H1 (cell line): ENCODE measurements at regions not wholly inside any gene's neighbourhood (a gene's known extent, or its start where the extent isn't known, plus 50 kb on each side); places are given as distances from the start of the nearest gene placed in this dataset.

Experiments
- CTCF ChIA-PET: fragments of 300-600 bp; sonication (Branson Sonifier 250); formaldehyde crosslinking; loops from one replicate; lab custom pipeline; 2021; ENCODE audit not compliant: partially characterized antibody; lab: Charles Lee
- POLR2A ChIA-PET: fragments of 300-600 bp; sonication (Branson Sonifier 250); formaldehyde crosslinking; loops from one replicate; lab custom pipeline; 2021; ENCODE audit warnings: inconsistent platforms; ENCODE audit not compliant: partially characterized antibody; lab: Charles Lee
- DNase-seq, 2 experiments: peaks; one replicate each; pipeline versions ENCODE4 v3.0.0 to v3.0.0-alpha.2; 2010 to 2022; ENCODE audit warnings: low spot score in 2 of 2, low read depth in 1 of 2, mixed read lengths in 1 of 2
- FAIRE-seq: peaks from 2 replicates; lab custom pipeline; 2011; peaks lifted over from hg19 to GRCh38; lab: Jason Lieb, UNC
- H2AFZ ChIP-seq: 2 replicates; pipeline ENCODE4 v1.8.1; 2012; ENCODE audit warnings: low read length, inconsistent platforms
- H2AK5ac ChIP-seq: 2 replicates; pipeline ENCODE4 v1.6.1; 2013; ENCODE audit warnings: low read depth, low read length
- H2BK120ac ChIP-seq: replicated peaks from 2 replicates; pipeline ENCODE3; 2013; ENCODE audit warnings: low read depth, low read length, inconsistent platforms
- H2BK12ac ChIP-seq: 2 replicates; pipeline ENCODE4 v1.6.1; 2013; ENCODE audit warnings: low read depth, low read length
- H2BK15ac ChIP-seq: 2 replicates; pipeline ENCODE4 v1.6.1; 2013; ENCODE audit warnings: low read length
- H2BK20ac ChIP-seq: 2 replicates; pipeline ENCODE4 v1.6.1; 2013; ENCODE audit warnings: low read length
- H2BK5ac ChIP-seq: 2 replicates; pipeline ENCODE4 v1.6.1; 2013; ENCODE audit warnings: low read depth, low read length
- H3K14ac ChIP-seq: 2 replicates; pipeline ENCODE4 v1.6.1; 2013; ENCODE audit warnings: inconsistent platforms; ENCODE audit not compliant: insufficient read length
- H3K18ac ChIP-seq: 2 replicates; pipeline ENCODE4 v1.6.1; 2013; ENCODE audit warnings: low read length; ENCODE audit errors: extremely low read depth
- H3K23ac ChIP-seq: 2 replicates; pipeline ENCODE4 v1.6.1; 2013; ENCODE audit warnings: inconsistent platforms; ENCODE audit not compliant: insufficient read length
- H3K23me2 ChIP-seq: 2 replicates; pipeline ENCODE4 v1.6.1; 2013; ENCODE audit warnings: low read depth, low read length
- H3K27ac ChIP-seq: 2 replicates; pipeline ENCODE4 v1.6.1; 2011; ENCODE audit warnings: low read depth, low read length, inconsistent platforms
- H3K27me3 ChIP-seq, 4 experiments: replicated peaks in 1 of 4; 1 replicate in 1 of 4; 2 replicates in 3 of 4; pipeline versions ENCODE4 v1.6.1 to v1.8.1; 2011 to 2013; ENCODE audit warnings: low read length in 3 of 4, mild to moderate bottlenecking in 3 of 4, inconsistent platforms in 2 of 4, mixed read lengths in 2 of 4, moderate library complexity in 1 of 4; ENCODE audit not compliant: control insufficient read depth in 3 of 4, insufficient read depth in 3 of 4; ENCODE audit errors: extremely low read depth in 1 of 4
- H3K36me3 ChIP-seq, 4 experiments: 2 replicates each; pipeline versions ENCODE4 v1.6.1 to v1.8.1; 2011 to 2013; ENCODE audit warnings: mild to moderate bottlenecking in 4 of 4, low read length in 3 of 4, moderate library complexity in 2 of 4, control low read depth in 1 of 4, inconsistent platforms in 1 of 4; ENCODE audit not compliant: insufficient read depth in 4 of 4, control insufficient read depth in 2 of 4
- H3K4ac ChIP-seq: replicated peaks from 2 replicates; pipeline ENCODE3; 2013; ENCODE audit warnings: low read length, low read depth, mixed read lengths, inconsistent platforms; ENCODE audit not compliant: insufficient read length
- H3K4me1 ChIP-seq, 4 experiments: replicated peaks in 1 of 4; 1 replicate in 1 of 4; 2 replicates in 3 of 4; pipeline versions ENCODE4 v1.6.1 to v1.8.1; 2011 to 2013; ENCODE audit warnings: low read length in 3 of 4, inconsistent platforms in 2 of 4, mixed read lengths in 1 of 4; ENCODE audit not compliant: insufficient read depth in 4 of 4, control insufficient read depth in 3 of 4
- H3K4me2 ChIP-seq, 2 experiments: 2 replicates each; pipeline versions ENCODE4 v1.6.1 to v1.8.1; 2011 to 2013; ENCODE audit warnings: low read depth in 2 of 2, low read length in 2 of 2, control low read depth in 1 of 2, inconsistent platforms in 1 of 2, mild to moderate bottlenecking in 1 of 2; ENCODE audit not compliant: insufficient read depth in 1 of 2
- H3K4me3 ChIP-seq, 4 experiments: fragments of 200-600, 300-600 bp in 1 of 4; sonication (generic), shearing (Covaris generic), sonication (Bioruptor Twin) in 1 of 4; 2 replicates each; pipeline versions ENCODE4 v1.5.1 to v1.8.1; 2011 to 2016; ENCODE audit warnings: low read length in 4 of 4, low read depth in 3 of 4, control low read depth in 2 of 4, inconsistent platforms in 2 of 4, mild to moderate bottlenecking in 2 of 4, mixed read lengths in 1 of 4, moderate library complexity in 1 of 4; ENCODE audit not compliant: insufficient read depth in 2 of 4; ENCODE audit errors: extremely low read depth in 1 of 4
- H3K56ac ChIP-seq: replicated peaks from 2 replicates; pipeline ENCODE3; 2013; ENCODE audit warnings: low read depth, mild to moderate bottlenecking, mixed read lengths, low read length, inconsistent platforms; ENCODE audit not compliant: insufficient read length
- H3K79me1 ChIP-seq: 2 replicates; pipeline ENCODE4 v1.6.1; 2013; ENCODE audit warnings: low read depth, low read length, control low read depth
- H3K79me2 ChIP-seq, 2 experiments: 2 replicates each; pipeline versions ENCODE4 v1.6.1 to v1.8.1; 2012 to 2013; ENCODE audit warnings: low read length in 2 of 2, mild to moderate bottlenecking in 2 of 2, inconsistent platforms in 1 of 2; ENCODE audit not compliant: insufficient read depth in 2 of 2, control insufficient read depth in 1 of 2
- H3K9ac ChIP-seq, 4 experiments: replicated peaks in 1 of 4; 1 replicate in 1 of 4; 2 replicates in 3 of 4; pipeline versions ENCODE4 v1.6.1 to v1.8.1; 2011 to 2013; ENCODE audit warnings: low read depth in 3 of 4, low read length in 3 of 4, control low read depth in 2 of 4, mild to moderate bottlenecking in 2 of 4, moderate library complexity in 2 of 4, inconsistent platforms in 1 of 4; ENCODE audit errors: extremely low read depth in 1 of 4
- H3K9me3 ChIP-seq, 2 experiments: 2 replicates each; pipeline versions ENCODE4 v1.6.1 to v1.8.1; 2012 to 2013; ENCODE audit warnings: mild to moderate bottlenecking in 2 of 2, moderate library complexity in 2 of 2, control low read depth in 1 of 2, inconsistent platforms in 1 of 2, low read depth in 1 of 2, low read length in 1 of 2, mixed read lengths in 1 of 2; ENCODE audit not compliant: insufficient read depth in 2 of 2
- H4K20me1 ChIP-seq, 2 experiments: replicated peaks in 1 of 2; 2 replicates each; pipeline versions ENCODE3 to v1.8.1; 2011 to 2013; ENCODE audit warnings: inconsistent platforms in 2 of 2, low read length in 2 of 2, mild to moderate bottlenecking in 1 of 2; ENCODE audit not compliant: insufficient read depth in 2 of 2, control insufficient read depth in 1 of 2
- H4K5ac ChIP-seq: 2 replicates; pipeline ENCODE4 v1.6.1; 2013; ENCODE audit warnings: low read length, low read depth, mixed read lengths, inconsistent platforms; ENCODE audit not compliant: insufficient read length
- H4K8ac ChIP-seq: 2 replicates; pipeline ENCODE4 v1.8.0; 2013; ENCODE audit warnings: mild to moderate bottlenecking, moderate library complexity, low read length, inconsistent platforms; ENCODE audit not compliant: insufficient read depth; ENCODE audit errors: extremely low read depth
- H4K91ac ChIP-seq: replicated peaks from 2 replicates; pipeline ENCODE3; 2013; ENCODE audit warnings: low read length, mixed read lengths, inconsistent platforms; ENCODE audit not compliant: insufficient read length
- BACH1 ChIP-seq: IDR thresholded peaks from 2 replicates; pipeline ENCODE4 v1.6.1; 2012; ENCODE audit warnings: low read length, improper control_type of control experiment
- BCL11A ChIP-seq, 2 experiments: IDR thresholded peaks; one replicate each; pipeline ENCODE4 v1.6.1; 2011; ENCODE audit warnings: low read depth in 2 of 2, low read length in 2 of 2, mild to moderate bottlenecking in 2 of 2
- CHD1 ChIP-seq: IDR thresholded peaks from 2 replicates; pipeline ENCODE4 v1.6.1; 2012; ENCODE audit warnings: low read depth, low read length, improper control_type of control experiment
- HDAC6 ChIP-seq: IDR thresholded peaks from one replicate; pipeline ENCODE4 v1.7.1; 2012; ENCODE audit warnings: low read depth, mild to moderate bottlenecking, inconsistent platforms, low read length, moderate library complexity
- MAFK ChIP-seq: IDR thresholded peaks from 2 replicates; pipeline ENCODE4 v1.6.1; 2012; ENCODE audit warnings: low read depth, mild to moderate bottlenecking, improper control_type of control experiment, low read length
- RNF2 ChIP-seq: fragments of 200-900, 300-1000 bp; sonication (generic); IDR thresholded peaks from 2 replicates; pipeline ENCODE4 v1.7.1; 2016; ENCODE audit warnings: borderline replicate concordance, low read depth, mild to moderate bottlenecking, antibody characterized with exemption, low read length; ENCODE audit not compliant: poor library complexity, severe bottlenecking; ENCODE audit errors: missing control alignments
- ZNF274 ChIP-seq: IDR thresholded peaks from 2 replicates; pipeline ENCODE4 v1.7.0; 2012; ENCODE audit warnings: low read length, borderline replicate concordance; ENCODE audit errors: extremely low read depth
- WGBS, 2 experiments: shearing (Covaris generic) in 1 of 2; methylation state at CpG; one replicate each; pipeline versions ENCODE4 v1.1.6 to v1.1.7; 2013 to 2015; ENCODE audit warnings: low lambda C conversion rate in 2 of 2, mixed read lengths in 2 of 2, inconsistent platforms in 1 of 2, low coverage in 1 of 2, missing lambda C conversion rate in 1 of 2; ENCODE audit not compliant: insufficient replicate concordance in 2 of 2, insufficient coverage in 1 of 2, insufficient read length in 1 of 2; ENCODE audit errors: extremely low coverage in 1 of 2, missing lambda C conversion rate in 1 of 2; 5-methylcytosine and 5-hydroxymethylcytosine counted together

GRCh38 chr14:101507836-101508150, 53.5 kb upstream of the DIO3 start:
- no peaks in the 10 kb centered on the region for H3K4me1 ChIP-seq
- no peak overlapping the region for H3K9ac ChIP-seq
- H3K18ac ChIP-seq, result no peak overlapping the region
- no peak overlapping the region for H3K4me2 ChIP-seq
- H2BK5ac ChIP-seq, result no peak overlapping the region
- no peaks in the 10 kb centered on the region; a peak in 1 of 4 replicates for H3K9me3 ChIP-seq
- H3K4ac ChIP-seq, result no peak overlapping the region
- H2BK120ac ChIP-seq, result no peak overlapping the region
- no peak overlapping the region for H3K4me3 ChIP-seq
- no peak overlapping the region for H3K14ac ChIP-seq
- TF ChIP-seq MAFK (no peak), CHD1 (no peak), HDAC6 (no peak), ZNF274 (no peak), BACH1 (no peak), BCL11A (IDR thresholded peaks at IDR 0.05; ENCODE audit: low read depth in 2 of 2, low read length in 2 of 2) (no peak), RNF2 (no peak)
- H3K23ac ChIP-seq, result no peak overlapping the region
- H4K20me1 ChIP-seq, result no peaks in the 10 kb centered on the region
- ChIA-PET CTCF (no interaction called here), POLR2A (no interaction called here)
- no peaks in the 10 kb centered on the region for H3K79me1 ChIP-seq
- H4K91ac ChIP-seq, result no peak overlapping the region
- H3K27me3 ChIP-seq, result no peaks in the 10 kb centered on the region
- H3K36me3 ChIP-seq, result no peaks in the 10 kb centered on the region
- H2BK12ac ChIP-seq, result no peak overlapping the region
- no peak overlapping the region for H2AFZ ChIP-seq
- no peak overlapping the region for H4K5ac ChIP-seq
- H2AK5ac ChIP-seq, result no peak overlapping the region
- DNase-seq (no peak), FAIRE-seq (no peak)
- H2BK20ac ChIP-seq, result no peak overlapping the region
- no peak overlapping the region for H2BK15ac ChIP-seq
- H3K27ac ChIP-seq, result no peak overlapping the region
- H3K56ac ChIP-seq, result no peak overlapping the region
- no peaks in the 10 kb centered on the region for H3K23me2 ChIP-seq
- no peak overlapping the region for H4K8ac ChIP-seq
- H3K79me2 ChIP-seq, result no peaks in the 10 kb centered on the region
- WGBS, 2 experiments, result 85% methylated on average over 4 of the region's 4 CpGs; no CpG with 5 or more reads in 1 of the 2 experiments
